ENCODE measurements at regions not wholly inside any gene's neighbourhood (a gene's known extent, or its start where the extent isn't known, plus 50 kb on each side); places are given as distances from the start of the nearest gene placed in this dataset.

DNA sequence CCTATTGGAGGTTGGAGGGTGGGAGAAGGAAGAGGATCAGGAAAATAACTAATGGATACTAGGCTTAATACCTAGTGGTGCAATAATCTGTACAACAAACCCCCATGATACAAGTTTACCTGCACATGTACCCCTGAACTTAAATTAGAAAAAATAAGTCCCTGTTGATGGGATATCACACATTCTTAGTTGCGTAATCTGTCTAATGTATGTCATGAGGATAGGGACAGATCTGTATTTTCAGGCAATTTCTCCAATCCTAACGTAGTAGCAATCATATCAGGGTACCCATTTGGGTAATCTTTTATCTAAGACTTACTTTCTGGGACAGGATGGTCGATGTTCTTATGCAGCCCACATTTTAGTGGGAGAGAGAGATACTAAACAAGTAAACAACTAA lies 239.1 kb upstream of the AZI2 start:
- DNase-seq (ENCODE audit: low read depth, low spot score) (no peak), FAIRE-seq (no peak)
- Histone ChIP-seq H3K4me3 (ENCODE audit: control insufficient read depth in 2 of 3, extremely low read depth in 1 of 3, insufficient read depth in 2 of 3, low read depth in 1 of 3, low read length in 3 of 3) (no peak overlapping the region), H2AFZ (ENCODE audit: control insufficient read depth, low read length) (no peak overlapping the region), H3K36me3 (ENCODE audit: control insufficient read depth in 2 of 2, extremely low read depth in 1 of 2, insufficient read depth in 2 of 2, low read length in 2 of 2) (no peaks in the 10 kb centered on the region), H4K20me1 (ENCODE audit: control insufficient read depth, extremely low read depth, insufficient read depth, low read length) (no peaks in the 10 kb centered on the region), H3K4me1 (ENCODE audit: control insufficient read depth, extremely low read depth, insufficient read depth, low read length) (no peaks in the 10 kb centered on the region), H3K9me1 (ENCODE audit: control insufficient read depth, extremely low read depth, insufficient read depth, low read length) (no peaks in the 10 kb centered on the region), H3K9me3 (ENCODE audit: control insufficient read depth, low read depth, low read length) (no peaks in the 10 kb centered on the region), H3K27me3 (ENCODE audit: control insufficient read depth, extremely low read depth, insufficient read depth, low read length) (no peaks in the 10 kb centered on the region), H3K9ac (ENCODE audit: control insufficient read depth, extremely low read depth, insufficient read depth, low read length) (no peak overlapping the region), H3K79me2 (ENCODE audit: control insufficient read depth, insufficient read depth, low read length) (no peaks in the 10 kb centered on the region), H3K4me2 (ENCODE audit: control insufficient read depth, extremely low read depth, insufficient read depth, low read depth, low read length) (no peak overlapping the region), H3K27ac (ENCODE audit: control insufficient read depth, insufficient read depth, low read length) (no peak overlapping the region)
- TF ChIP-seq, protein P1, sequence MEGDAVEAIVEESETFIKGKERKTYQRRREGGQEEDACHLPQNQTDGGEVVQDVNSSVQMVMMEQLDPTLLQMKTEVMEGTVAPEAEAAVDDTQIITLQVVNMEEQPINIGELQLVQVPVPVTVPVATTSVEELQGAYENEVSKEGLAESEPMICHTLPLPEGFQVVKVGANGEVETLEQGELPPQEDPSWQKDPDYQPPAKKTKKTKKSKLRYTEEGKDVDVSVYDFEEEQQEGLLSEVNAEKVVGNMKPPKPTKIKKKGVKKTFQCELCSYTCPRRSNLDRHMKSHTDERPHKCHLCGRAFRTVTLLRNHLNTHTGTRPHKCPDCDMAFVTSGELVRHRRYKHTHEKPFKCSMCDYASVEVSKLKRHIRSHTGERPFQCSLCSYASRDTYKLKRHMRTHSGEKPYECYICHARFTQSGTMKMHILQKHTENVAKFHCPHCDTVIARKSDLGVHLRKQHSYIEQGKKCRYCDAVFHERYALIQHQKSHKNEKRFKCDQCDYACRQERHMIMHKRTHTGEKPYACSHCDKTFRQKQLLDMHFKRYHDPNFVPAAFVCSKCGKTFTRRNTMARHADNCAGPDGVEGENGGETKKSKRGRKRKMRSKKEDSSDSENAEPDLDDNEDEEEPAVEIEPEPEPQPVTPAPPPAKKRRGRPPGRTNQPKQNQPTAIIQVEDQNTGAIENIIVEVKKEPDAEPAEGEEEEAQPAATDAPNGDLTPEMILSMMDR (optimal IDR thresholded peaks at IDR 0.05 in 1 of 3, IDR thresholded peaks at IDR 0.05 in 1 of 3, conservative IDR thresholded peaks at IDR 0.05 in 1 of 3; ENCODE audit: extremely low read depth in 1 of 3, insufficient read depth in 2 of 3, low read length in 3 of 3), result no peak
- no peak for TF ChIP-seq EZH2 (IDR thresholded peaks at IDR 0.05; ENCODE audit: low read length)
- dilution Hi-C loops (cut with MboI; ENCODE audit: extremely low pct_ligation_motif_present, low sequenced_read_pairs), result no loop called here

DNA sequence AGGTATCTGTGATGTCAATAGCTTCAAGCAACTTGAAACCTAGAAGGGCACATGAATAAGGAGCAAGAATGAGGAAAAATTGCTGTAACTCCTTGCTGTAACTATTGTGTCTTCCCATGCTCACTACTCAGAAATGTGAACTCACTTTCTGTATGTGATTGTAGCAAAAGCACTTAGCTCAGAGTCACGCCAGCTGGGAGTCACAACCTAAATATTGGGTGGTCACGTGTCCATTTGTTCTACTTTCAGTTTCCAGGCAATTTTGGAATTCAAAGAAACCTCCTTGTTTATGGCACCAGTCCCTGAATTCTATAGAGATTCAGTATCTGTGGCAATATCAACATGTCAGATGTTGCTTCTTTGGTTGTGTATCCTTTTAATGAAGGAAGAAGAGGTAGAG lies 241.6 kb upstream of the AZI2 start:
- no peak for DNase-seq (ENCODE audit: low read depth, low spot score)
- Histone ChIP-seq H3K4me3 (ENCODE audit: control insufficient read depth in 2 of 3, extremely low read depth in 1 of 3, insufficient read depth in 2 of 3, low read depth in 1 of 3, low read length in 3 of 3) (no peak overlapping the region), H3K4me1 (ENCODE audit: control insufficient read depth, extremely low read depth, insufficient read depth, low read length) (no peaks in the 10 kb centered on the region), H3K9me3 (ENCODE audit: control insufficient read depth, low read depth, low read length) (no peaks in the 10 kb centered on the region), H4K20me1 (ENCODE audit: control insufficient read depth, extremely low read depth, insufficient read depth, low read length) (no peaks in the 10 kb centered on the region), H2AFZ (ENCODE audit: control insufficient read depth, low read length) (no peak overlapping the region), H3K36me3 (ENCODE audit: control insufficient read depth in 2 of 2, extremely low read depth in 1 of 2, insufficient read depth in 2 of 2, low read length in 2 of 2) (no peaks in the 10 kb centered on the region), H3K27ac (ENCODE audit: control insufficient read depth, insufficient read depth, low read length) (no peak overlapping the region), H3K79me2 (ENCODE audit: control insufficient read depth, insufficient read depth, low read length) (no peaks in the 10 kb centered on the region), H3K9ac (ENCODE audit: control insufficient read depth, extremely low read depth, insufficient read depth, low read length) (no peak overlapping the region), H3K4me2 (ENCODE audit: control insufficient read depth, extremely low read depth, insufficient read depth, low read depth, low read length) (no peak overlapping the region), H3K27me3 (ENCODE audit: control insufficient read depth, extremely low read depth, insufficient read depth, low read length) (no peaks in the 10 kb centered on the region), H3K9me1 (ENCODE audit: control insufficient read depth, extremely low read depth, insufficient read depth, low read length) (no peaks in the 10 kb centered on the region)
- FAIRE-seq, result no peak
- dilution Hi-C loops (cut with MboI; ENCODE audit: extremely low pct_ligation_motif_present, low sequenced_read_pairs), result no loop called here
- TF ChIP-seq, protein P1 (optimal IDR thresholded peaks at IDR 0.05 in 1 of 3, IDR thresholded peaks at IDR 0.05 in 1 of 3, conservative IDR thresholded peaks at IDR 0.05 in 1 of 3; ENCODE audit: extremely low read depth in 1 of 3, insufficient read depth in 2 of 3, low read length in 3 of 3), result no peak
- TF ChIP-seq EZH2 (IDR thresholded peaks at IDR 0.05; ENCODE audit: low read length), result no peak

Measured in keratinocyte (primary cell).